ENCODE measurements at regions not wholly inside any gene's neighbourhood (a gene's known extent, or its start where the extent isn't known, plus 50 kb on each side); places are given as distances from the start of the nearest gene placed in this dataset.

GRCh38 chr12:74455429-74455828 is 82.2 kb upstream of the ATXN7L3B start:
- no peak for DNase-seq (ENCODE audit: low spot score, unreplicated experiment)
- Mint-ChIP-seq H3K4me3 (ENCODE audit: low read depth) (no peak overlapping the region), H3K4me1 (ENCODE audit: low read depth) (peaks cover 4% of the 10 kb centered on the region), H3K36me3 (ENCODE audit: insufficient read depth) (no peaks in the 10 kb centered on the region), H3K27ac (no peak overlapping the region), H3K27me3 (no peaks in the 10 kb centered on the region), H3K9me3 (ENCODE audit: low read depth) (no peaks in the 10 kb centered on the region)
- TF ChIP-seq, protein P1, sequence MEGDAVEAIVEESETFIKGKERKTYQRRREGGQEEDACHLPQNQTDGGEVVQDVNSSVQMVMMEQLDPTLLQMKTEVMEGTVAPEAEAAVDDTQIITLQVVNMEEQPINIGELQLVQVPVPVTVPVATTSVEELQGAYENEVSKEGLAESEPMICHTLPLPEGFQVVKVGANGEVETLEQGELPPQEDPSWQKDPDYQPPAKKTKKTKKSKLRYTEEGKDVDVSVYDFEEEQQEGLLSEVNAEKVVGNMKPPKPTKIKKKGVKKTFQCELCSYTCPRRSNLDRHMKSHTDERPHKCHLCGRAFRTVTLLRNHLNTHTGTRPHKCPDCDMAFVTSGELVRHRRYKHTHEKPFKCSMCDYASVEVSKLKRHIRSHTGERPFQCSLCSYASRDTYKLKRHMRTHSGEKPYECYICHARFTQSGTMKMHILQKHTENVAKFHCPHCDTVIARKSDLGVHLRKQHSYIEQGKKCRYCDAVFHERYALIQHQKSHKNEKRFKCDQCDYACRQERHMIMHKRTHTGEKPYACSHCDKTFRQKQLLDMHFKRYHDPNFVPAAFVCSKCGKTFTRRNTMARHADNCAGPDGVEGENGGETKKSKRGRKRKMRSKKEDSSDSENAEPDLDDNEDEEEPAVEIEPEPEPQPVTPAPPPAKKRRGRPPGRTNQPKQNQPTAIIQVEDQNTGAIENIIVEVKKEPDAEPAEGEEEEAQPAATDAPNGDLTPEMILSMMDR (IDR thresholded peaks at IDR 0.05; ENCODE audit: unreplicated experiment), result no peak

GRCh38 chr12:74456431-74456830 is 81.2 kb upstream of the ATXN7L3B start:
- no peak overlapping the region for H3K4me3 Mint-ChIP-seq (ENCODE audit: low read depth)
- no peaks in the 10 kb centered on the region for H3K9me3 Mint-ChIP-seq (ENCODE audit: low read depth)
- no peak for DNase-seq (ENCODE audit: low spot score, unreplicated experiment)
- peaks cover 4% of the 10 kb centered on the region for H3K4me1 Mint-ChIP-seq (ENCODE audit: low read depth)
- no peaks in the 10 kb centered on the region for H3K27me3 Mint-ChIP-seq
- TF ChIP-seq, protein P1 (IDR thresholded peaks at IDR 0.05; ENCODE audit: unreplicated experiment), result no peak
- H3K27ac Mint-ChIP-seq, result no peak overlapping the region
- no peaks in the 10 kb centered on the region for H3K36me3 Mint-ChIP-seq (ENCODE audit: insufficient read depth)

GRCh38 chr12:74468401-74468800 is 69.2 kb upstream of the ATXN7L3B start:
- Mint-ChIP-seq H3K27ac (no peak overlapping the region), H3K4me3 (ENCODE audit: low read depth) (no peak overlapping the region), H3K4me1 (ENCODE audit: low read depth) (peaks cover 1% of the 10 kb centered on the region), H3K36me3 (ENCODE audit: insufficient read depth) (peaks cover 1% of the 10 kb centered on the region), H3K27me3 (no peaks in the 10 kb centered on the region), H3K9me3 (ENCODE audit: low read depth) (peaks cover 15% of the 10 kb centered on the region)
- DNase-seq (ENCODE audit: low spot score, unreplicated experiment), result no peak
- TF ChIP-seq, protein P1 (IDR thresholded peaks at IDR 0.05; ENCODE audit: unreplicated experiment), result no peak

DNA sequence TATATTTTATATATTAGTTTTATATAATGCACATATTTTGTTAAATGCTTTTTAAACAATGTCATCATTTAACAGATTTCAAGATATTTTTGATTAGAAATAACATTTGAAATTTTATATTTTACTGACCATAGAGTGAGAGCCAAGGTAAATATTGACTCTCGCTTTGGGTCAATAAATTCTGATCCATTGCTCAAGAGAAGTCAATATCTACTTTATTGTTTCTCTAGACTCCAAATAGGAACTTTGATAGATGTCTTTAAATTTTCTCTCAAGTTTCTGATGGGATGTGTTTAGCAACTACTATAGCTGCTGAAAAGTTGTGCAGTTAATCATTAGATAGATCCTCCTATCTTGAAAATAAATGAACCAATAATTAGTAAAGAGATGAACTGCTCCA is 61.4 kb upstream of the ATXN7L3B start:
- H3K4me3 Mint-ChIP-seq (ENCODE audit: low read depth), result no peak overlapping the region
- no peaks in the 10 kb centered on the region for H3K36me3 Mint-ChIP-seq (ENCODE audit: insufficient read depth)
- H3K27me3 Mint-ChIP-seq, result no peaks in the 10 kb centered on the region
- no peak for DNase-seq (ENCODE audit: low spot score, unreplicated experiment)
- TF ChIP-seq, protein P1 (IDR thresholded peaks at IDR 0.05; ENCODE audit: unreplicated experiment), result no peak
- H3K27ac Mint-ChIP-seq, result no peak overlapping the region
- no peaks in the 10 kb centered on the region for H3K9me3 Mint-ChIP-seq (ENCODE audit: low read depth)
- H3K4me1 Mint-ChIP-seq (ENCODE audit: low read depth), result peaks cover 5% of the 10 kb centered on the region

GRCh38 chr12:74481078-74481477 is 56.6 kb upstream of the ATXN7L3B start:
- Mint-ChIP-seq H3K9me3 (ENCODE audit: low read depth) (no peaks in the 10 kb centered on the region), H3K27me3 (no peaks in the 10 kb centered on the region), H3K27ac (no peak overlapping the region), H3K36me3 (ENCODE audit: insufficient read depth) (no peaks in the 10 kb centered on the region), H3K4me1 (ENCODE audit: low read depth) (peaks cover 3% of the 10 kb centered on the region), H3K4me3 (ENCODE audit: low read depth) (no peak overlapping the region)
- no peak for DNase-seq (ENCODE audit: low spot score, unreplicated experiment)
- TF ChIP-seq, protein P1 (IDR thresholded peaks at IDR 0.05; ENCODE audit: unreplicated experiment), result no peak

Data from progenitor cell of endocrine pancreas (in vitro differentiated cells).